Ishikawa (cell line): ENCODE measurements at regions not wholly inside any gene's neighbourhood (a gene's known extent, or its start where the extent isn't known, plus 50 kb on each side); places are given as distances from the start of the nearest gene placed in this dataset.

Experiments
- EP300 ChIP-seq: IDR thresholded peaks from 2 replicates; pipeline ENCODE4 v1.6.1; 2012; ENCODE audit warnings: borderline replicate concordance
- RAD21 ChIP-seq: IDR thresholded peaks from 2 replicates; pipeline ENCODE4 v1.6.1; 2012; ENCODE audit warnings: low read depth
- TCF12 ChIP-seq: IDR thresholded peaks from 2 replicates; pipeline ENCODE4 v1.6.1; 2012; ENCODE audit warnings: low read depth
- YY1 ChIP-seq: IDR thresholded peaks from 2 replicates; pipeline ENCODE4 v1.6.1; 2012; ENCODE audit warnings: low read depth

- no peak for TF ChIP-seq TCF12
- TF ChIP-seq YY1 = no peak
- no peak for TF ChIP-seq RAD21
- no peak for TF ChIP-seq EP300
Measured at GRCh38 chr13:79185580-79185979, 220.5 kb downstream of the RBM26 start.
